Astrocyte (in vitro differentiated cells and primary cell): ENCODE measurements at regions not wholly inside any gene's neighbourhood (a gene's known extent, or its start where the extent isn't known, plus 50 kb on each side); places are given as distances from the start of the nearest gene placed in this dataset.

Source experiments
- DNase-seq: peaks from one replicate; pipeline ENCODE4 v3.0.0-alpha.2; 2010; ENCODE audit warnings: low read depth
- FAIRE-seq: peaks from 2 replicates; lab custom pipeline; 2011; peaks lifted over from hg19 to GRCh38; lab: Jason Lieb, UNC
- H2AFZ ChIP-seq: 2 replicates; pipeline ENCODE4 v1.6.0; 2012; ENCODE audit warnings: low read depth, low read length, inconsistent platforms
- H3K27ac ChIP-seq: 2 replicates; pipeline ENCODE4 v1.5.1; 2011; ENCODE audit warnings: low read depth, low read length, inconsistent platforms
- H3K27me3 ChIP-seq: 2 replicates; pipeline ENCODE4 v1.6.0; 2011; ENCODE audit warnings: low read length, inconsistent platforms; ENCODE audit not compliant: insufficient read depth
- H3K36me3 ChIP-seq: 2 replicates; pipeline ENCODE4 v1.5.1; 2011; ENCODE audit warnings: low read length, inconsistent platforms; ENCODE audit not compliant: insufficient read depth
- H3K4me1 ChIP-seq: 2 replicates; pipeline ENCODE4 v1.5.1; 2011; ENCODE audit warnings: low read length, inconsistent platforms; ENCODE audit not compliant: insufficient read depth
- H3K4me2 ChIP-seq: 2 replicates; pipeline ENCODE4 v1.6.0; 2012; ENCODE audit warnings: low read length, inconsistent platforms
- H3K4me3 ChIP-seq: 2 replicates; pipeline ENCODE4 v1.5.1; 2011; ENCODE audit warnings: low read depth, mild to moderate bottlenecking, low read length, inconsistent platforms; ENCODE audit not compliant: insufficient read depth
- H3K79me2 ChIP-seq: 2 replicates; pipeline ENCODE4 v1.6.0; 2012; ENCODE audit warnings: mild to moderate bottlenecking, low read length, inconsistent platforms; ENCODE audit not compliant: insufficient read depth
- H3K9ac ChIP-seq: 2 replicates; pipeline ENCODE4 v1.6.0; 2012; ENCODE audit warnings: mild to moderate bottlenecking, low read length, inconsistent platforms
- H3K9me3 ChIP-seq: 2 replicates; pipeline ENCODE4 v1.5.1; 2012; ENCODE audit warnings: low read depth, mild to moderate bottlenecking, low read length, inconsistent platforms; ENCODE audit not compliant: insufficient read depth
- H4K20me1 ChIP-seq: 2 replicates; pipeline ENCODE4 v1.6.0; 2012; ENCODE audit warnings: low read length, inconsistent platforms; ENCODE audit not compliant: insufficient read depth
- H3K27ac Mint-ChIP-seq: one replicate; pipeline ENCODE4 v1.8.0; 2021; ENCODE audit warnings: mild to moderate bottlenecking, mixed read lengths; ENCODE audit not compliant: unreplicated experiment
- H3K27me3 Mint-ChIP-seq: one replicate; pipeline ENCODE4 v1.8.0; 2021; ENCODE audit warnings: low read depth, mixed read lengths; ENCODE audit not compliant: unreplicated experiment
- H3K36me3 Mint-ChIP-seq: one replicate; pipeline ENCODE4 v1.8.0; 2021; ENCODE audit warnings: low read depth, mixed read lengths; ENCODE audit not compliant: unreplicated experiment
- H3K4me1 Mint-ChIP-seq: one replicate; pipeline ENCODE4 v1.8.0; 2021; ENCODE audit warnings: low read depth, mixed read lengths; ENCODE audit not compliant: unreplicated experiment
- H3K4me3 Mint-ChIP-seq: one replicate; pipeline ENCODE4 v1.8.0; 2021; ENCODE audit warnings: mild to moderate bottlenecking, moderate library complexity, mixed read lengths; ENCODE audit not compliant: unreplicated experiment
- H3K9me3 Mint-ChIP-seq: one replicate; pipeline ENCODE4 v1.8.0; 2021; ENCODE audit warnings: mild to moderate bottlenecking, mixed read lengths; ENCODE audit not compliant: unreplicated experiment
- EZH2 ChIP-seq: IDR thresholded peaks from 2 replicates; pipeline ENCODE4 v1.6.1; 2012; ENCODE audit warnings: mild to moderate bottlenecking, low read length, inconsistent platforms; ENCODE audit not compliant: insufficient read depth
- TF ChIP-seq, protein P1 (sequence below): IDR thresholded peaks from 2 replicates; pipeline ENCODE4 v1.5.1; 2011; ENCODE audit warnings: low read depth, mild to moderate bottlenecking, inconsistent platforms, low read length, moderate library complexity; ENCODE audit not compliant: insufficient read depth

DNA sequence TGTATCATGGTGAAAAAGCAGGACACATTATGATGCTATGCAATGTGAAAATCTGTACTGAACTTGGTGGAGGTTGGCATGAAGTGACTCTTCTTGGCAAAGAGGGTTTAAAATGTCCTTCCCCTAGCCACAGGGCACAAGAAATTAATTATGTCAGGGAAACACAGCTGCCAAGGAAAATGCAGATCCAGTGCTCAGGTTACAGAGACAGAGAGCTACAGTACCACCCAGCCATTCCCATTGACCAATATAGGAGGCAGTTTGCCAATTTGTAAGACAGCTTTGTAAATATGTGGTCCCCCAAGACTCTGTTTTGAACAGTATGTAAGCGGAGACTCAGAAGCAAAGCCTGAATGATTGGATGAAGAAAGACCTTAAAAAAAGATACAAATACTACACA lies 69.4 kb upstream of the KLF12 start:
- Mint-ChIP-seq H3K4me1 (peaks cover 42% of the 10 kb centered on the region), H3K9me3 (no peaks in the 10 kb centered on the region), H3K4me3 (no peak overlapping the region), H3K27me3 (no peaks in the 10 kb centered on the region), H3K36me3 (no peaks in the 10 kb centered on the region), H3K27ac (no peak overlapping the region)
- H3K36me3 ChIP-seq, result no peaks in the 10 kb centered on the region
- no peak for TF ChIP-seq EZH2
- TF ChIP-seq, protein P1, sequence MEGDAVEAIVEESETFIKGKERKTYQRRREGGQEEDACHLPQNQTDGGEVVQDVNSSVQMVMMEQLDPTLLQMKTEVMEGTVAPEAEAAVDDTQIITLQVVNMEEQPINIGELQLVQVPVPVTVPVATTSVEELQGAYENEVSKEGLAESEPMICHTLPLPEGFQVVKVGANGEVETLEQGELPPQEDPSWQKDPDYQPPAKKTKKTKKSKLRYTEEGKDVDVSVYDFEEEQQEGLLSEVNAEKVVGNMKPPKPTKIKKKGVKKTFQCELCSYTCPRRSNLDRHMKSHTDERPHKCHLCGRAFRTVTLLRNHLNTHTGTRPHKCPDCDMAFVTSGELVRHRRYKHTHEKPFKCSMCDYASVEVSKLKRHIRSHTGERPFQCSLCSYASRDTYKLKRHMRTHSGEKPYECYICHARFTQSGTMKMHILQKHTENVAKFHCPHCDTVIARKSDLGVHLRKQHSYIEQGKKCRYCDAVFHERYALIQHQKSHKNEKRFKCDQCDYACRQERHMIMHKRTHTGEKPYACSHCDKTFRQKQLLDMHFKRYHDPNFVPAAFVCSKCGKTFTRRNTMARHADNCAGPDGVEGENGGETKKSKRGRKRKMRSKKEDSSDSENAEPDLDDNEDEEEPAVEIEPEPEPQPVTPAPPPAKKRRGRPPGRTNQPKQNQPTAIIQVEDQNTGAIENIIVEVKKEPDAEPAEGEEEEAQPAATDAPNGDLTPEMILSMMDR, result no peak
- H3K4me3 ChIP-seq, result no peak overlapping the region
- peaks cover 3% of the 10 kb centered on the region for H3K9me3 ChIP-seq
- H2AFZ ChIP-seq, result no peak overlapping the region
- no peaks in the 10 kb centered on the region for H3K79me2 ChIP-seq
- no peaks in the 10 kb centered on the region for H3K27me3 ChIP-seq
- H3K4me1 ChIP-seq, result peaks cover 25% of the 10 kb centered on the region
- no peak overlapping the region for H3K9ac ChIP-seq
- peak overlapping the region; percentile 81 for H3K27ac ChIP-seq
- H4K20me1 ChIP-seq, result no peaks in the 10 kb centered on the region
- DNase-seq (peak; percentile 47), FAIRE-seq (peak; percentile 64)
- H3K4me2 ChIP-seq, result no peak overlapping the region

GRCh38 chr13:74202129-74202813 lies 68.1 kb upstream of the KLF12 start:
- Histone ChIP-seq H3K27ac (no peak overlapping the region), H3K79me2 (no peaks in the 10 kb centered on the region), H3K4me3 (no peak overlapping the region), H3K36me3 (no peaks in the 10 kb centered on the region), H3K9ac (no peak overlapping the region), H3K4me1 (peaks cover 25% of the 10 kb centered on the region), H3K9me3 (peaks cover 3% of the 10 kb centered on the region), H3K4me2 (no peak overlapping the region), H4K20me1 (no peaks in the 10 kb centered on the region), H3K27me3 (no peaks in the 10 kb centered on the region), H2AFZ (no peak overlapping the region)
- Mint-ChIP-seq H3K27ac (no peak overlapping the region), H3K36me3 (no peaks in the 10 kb centered on the region), H3K27me3 (no peaks in the 10 kb centered on the region), H3K4me1 (peaks cover 44% of the 10 kb centered on the region), H3K4me3 (no peak overlapping the region), H3K9me3 (no peaks in the 10 kb centered on the region)
- DNase-seq, result no peak
- no peak for FAIRE-seq
- no peak for TF ChIP-seq EZH2
- TF ChIP-seq, protein P1, result no peak

- Mint-ChIP-seq H3K27me3 (no peaks in the 10 kb centered on the region), H3K4me3 (no peak overlapping the region), H3K4me1 (peaks cover 37% of the 10 kb centered on the region), H3K9me3 (no peaks in the 10 kb centered on the region), H3K27ac (peak overlapping the region; percentile 12), H3K36me3 (no peaks in the 10 kb centered on the region)
- Histone ChIP-seq H3K9me3 (no peaks in the 10 kb centered on the region), H3K4me3 (no peak overlapping the region), H3K4me2 (no peak overlapping the region), H3K4me1 (peaks cover 20% of the 10 kb centered on the region), H3K36me3 (no peaks in the 10 kb centered on the region), H3K27ac (no peak overlapping the region), H3K9ac (no peak overlapping the region), H4K20me1 (no peaks in the 10 kb centered on the region), H3K27me3 (no peaks in the 10 kb centered on the region), H2AFZ (no peak overlapping the region), H3K79me2 (no peaks in the 10 kb centered on the region)
- TF ChIP-seq, protein P1, result no peak
- no peak for TF ChIP-seq EZH2
- no peak for DNase-seq
- no peak for FAIRE-seq
Measured at GRCh38 chr13:74201530-74201929, 67.3 kb upstream of the KLF12 start.
